ENCODE measurements at regions not wholly inside any gene's neighbourhood (a gene's known extent, or its start where the extent isn't known, plus 50 kb on each side); places are given as distances from the start of the nearest gene placed in this dataset.
A peak's percentile ranks its signal among the peaks of the same experiment; 100 is the strongest.

GRCh38 chr6:166691199-166691598 is 64.1 kb upstream of the RPS6KA2 start:
- Mint-ChIP-seq H3K27ac (peak overlapping the region in 2 of 6 donors; percentile 0 to 40), H3K4me1 (peaks cover 0 to 4% (median 0%) of the 10 kb centered on the region in 3 donors), H3K27me3 (peaks cover 20 to 53% (median 20%) of the 10 kb centered on the region in 3 donors), H3K36me3 (no peaks in the 10 kb centered on the region), H3K4me3 (no peak overlapping the region), H3K9me3 (no peaks in the 10 kb centered on the region)
- ATAC-seq (ENCODE audit: low read depth in 2 of 2) (no peak), DNase-seq (no peak)

- Mint-ChIP-seq H3K27ac (no peak overlapping the region), H3K4me3 (no peak overlapping the region), H3K36me3 (no peaks in the 10 kb centered on the region), H3K9me3 (no peaks in the 10 kb centered on the region), H3K27me3 (peaks cover 27 to 65% (median 31%) of the 10 kb centered on the region in 3 donors), H3K4me1 (peaks cover 0 to 4% (median 0%) of the 10 kb centered on the region in 3 donors)
- no peak for ATAC-seq (ENCODE audit: low read depth in 2 of 2)
- DNase-seq, result no peak
Observed at GRCh38 chr6:166689687-166690086, 62.6 kb upstream of the RPS6KA2 start.

GRCh38 chr6:166688901-166689300 is 61.9 kb upstream of the RPS6KA2 start:
- Mint-ChIP-seq H3K9me3 (no peaks in the 10 kb centered on the region), H3K27ac (peak overlapping the region in 2 of 6 donors; percentile 19 to 60), H3K4me3 (no peak overlapping the region), H3K4me1 (peaks cover 0 to 4% (median 0%) of the 10 kb centered on the region in 3 donors), H3K36me3 (no peaks in the 10 kb centered on the region), H3K27me3 (peaks cover 33 to 70% (median 35%) of the 10 kb centered on the region in 3 donors)
- ATAC-seq (ENCODE audit: low read depth in 2 of 2) (no peak), DNase-seq (no peak)

- DNase-seq (no peak), ATAC-seq (ENCODE audit: low read depth in 2 of 2) (no peak)
- Mint-ChIP-seq H3K27me3 (peaks cover 28 to 73% (median 41%) of the 10 kb centered on the region in 3 donors), H3K4me3 (no peak overlapping the region), H3K36me3 (no peaks in the 10 kb centered on the region), H3K4me1 (peaks cover 0 to 4% (median 0%) of the 10 kb centered on the region in 3 donors), H3K9me3 (no peaks in the 10 kb centered on the region), H3K27ac (peak overlapping the region in 1 of 6 donors; percentile 48)
Observed at GRCh38 chr6:166687879-166688205, 60.8 kb upstream of the RPS6KA2 start.

- ATAC-seq (ENCODE audit: low read depth in 2 of 2), result no peak
- Mint-ChIP-seq H3K9me3 (no peaks in the 10 kb centered on the region), H3K36me3 (no peaks in the 10 kb centered on the region)
Observed at GRCh38 chr6:166687070-166687878, 60.2 kb upstream of the RPS6KA2 start.

GRCh38 chr6:166686317-166686716 is 59.3 kb upstream of the RPS6KA2 start:
- no peaks in the 10 kb centered on the region for H3K36me3 Mint-ChIP-seq
- DNase-seq, result no peak
- H3K9me3 Mint-ChIP-seq, result no peaks in the 10 kb centered on the region
- H3K4me3 Mint-ChIP-seq, result no peak overlapping the region
- peaks cover 31 to 68% (median 45%) of the 10 kb centered on the region in 3 donors for H3K27me3 Mint-ChIP-seq
- peaks cover 0 to 2% (median 0%) of the 10 kb centered on the region in 3 donors for H3K4me1 Mint-ChIP-seq
- no peak for ATAC-seq (ENCODE audit: low read depth in 2 of 2)
- H3K27ac Mint-ChIP-seq, result peak overlapping the region in 2 of 6 donors; percentile 76 to 93

More at GRCh38 chr6:166687070-166687878, 60.2 kb upstream of the RPS6KA2 start:
- Mint-ChIP-seq H3K4me3 (peak overlapping the region in 1 of 8 donors; percentile 40), H3K27me3 (peaks cover 31 to 74% (median 42%) of the 10 kb centered on the region in 3 donors), H3K27ac (peak overlapping the region in 1 of 6 donors; percentile 48), H3K4me1 (peaks cover 0 to 4% (median 0%) of the 10 kb centered on the region in 3 donors)
- no peak for DNase-seq

- H3K9me3 Mint-ChIP-seq, result peaks cover 0 to 5% (median 2%) of the 10 kb centered on the region in 7 donors
- H3K36me3 Mint-ChIP-seq, result peaks cover 0 to 5% of the 10 kb centered on the region in 2 donors
- H3K27me3 Mint-ChIP-seq, result peaks cover 26 to 63% (median 45%) of the 10 kb centered on the region in 3 donors
- no peak for DNase-seq
- H3K4me1 Mint-ChIP-seq, result no peaks in the 10 kb centered on the region
- ATAC-seq (ENCODE audit: low read depth in 2 of 2), result no peak
- H3K4me3 Mint-ChIP-seq, result no peak overlapping the region
- H3K27ac Mint-ChIP-seq, result peak overlapping the region in 2 of 6 donors; percentile 30 to 44
Observed at GRCh38 chr6:166684866-166685265, 57.8 kb upstream of the RPS6KA2 start.

GRCh38 chr6:166684170-166684569 is 57.1 kb upstream of the RPS6KA2 start:
- ATAC-seq (ENCODE audit: low read depth in 2 of 2), result no peak
- no peak for DNase-seq
- no peaks in the 10 kb centered on the region for H3K4me1 Mint-ChIP-seq
- H3K36me3 Mint-ChIP-seq, result peaks cover 0 to 5% of the 10 kb centered on the region in 2 donors
- peak overlapping the region in 1 of 6 donors; percentile 22 for H3K27ac Mint-ChIP-seq
- peaks cover 0 to 5% (median 2%) of the 10 kb centered on the region in 7 donors for H3K9me3 Mint-ChIP-seq
- peaks cover 26 to 60% (median 43%) of the 10 kb centered on the region in 3 donors for H3K27me3 Mint-ChIP-seq
- H3K4me3 Mint-ChIP-seq, result no peak overlapping the region

- DNase-seq (no peak), ATAC-seq (ENCODE audit: low read depth in 2 of 2) (no peak)
- no peaks in the 10 kb centered on the region for H3K4me1 Mint-ChIP-seq
- H3K4me3 Mint-ChIP-seq, result no peak overlapping the region
- peaks cover 30 to 57% (median 40%) of the 10 kb centered on the region in 3 donors for H3K27me3 Mint-ChIP-seq
- H3K27ac Mint-ChIP-seq, result no peak overlapping the region
- peaks cover 0 to 5% of the 10 kb centered on the region in 2 donors for H3K36me3 Mint-ChIP-seq
- H3K9me3 Mint-ChIP-seq, result peaks cover 0 to 10% (median 2%) of the 10 kb centered on the region in 7 donors
Observed at GRCh38 chr6:166683477-166683876, 56.4 kb upstream of the RPS6KA2 start.

- H3K36me3 Mint-ChIP-seq, result peaks cover 0 to 11% of the 10 kb centered on the region in 2 donors
- ATAC-seq (ENCODE audit: low read depth in 2 of 2) (no peak), DNase-seq (no peak)
- no peak overlapping the region for H3K27ac Mint-ChIP-seq
- H3K9me3 Mint-ChIP-seq, result peaks cover 0 to 11% (median 2%) of the 10 kb centered on the region in 7 donors
- no peaks in the 10 kb centered on the region for H3K4me1 Mint-ChIP-seq
- H3K27me3 Mint-ChIP-seq, result peaks cover 29 to 57% (median 33%) of the 10 kb centered on the region in 3 donors
- H3K4me3 Mint-ChIP-seq, result no peak overlapping the region
Observed at GRCh38 chr6:166679566-166679965, 52.5 kb upstream of the RPS6KA2 start.

- Mint-ChIP-seq H3K4me3 (no peak overlapping the region), H3K4me1 (peaks cover 6 to 8% (median 7%) of the 10 kb centered on the region in 3 donors), H3K9me3 (peaks cover 0 to 11% (median 2%) of the 10 kb centered on the region in 7 donors), H3K36me3 (peaks cover 6 to 11% of the 10 kb centered on the region in 2 donors), H3K27ac (no peak overlapping the region), H3K27me3 (peaks cover 32 to 57% (median 35%) of the 10 kb centered on the region in 3 donors)
- ATAC-seq (ENCODE audit: low read depth in 2 of 2) (no peak), DNase-seq (no peak)
Observed at GRCh38 chr6:166678426-166678825, 51.4 kb upstream of the RPS6KA2 start.

GRCh38 chr6:166677941-166678340 is 50.9 kb upstream of the RPS6KA2 start:
- Mint-ChIP-seq H3K4me1 (peaks cover 6 to 8% (median 7%) of the 10 kb centered on the region in 3 donors), H3K9me3 (peaks cover 0 to 11% (median 2%) of the 10 kb centered on the region in 7 donors), H3K27me3 (peaks cover 35 to 56% (median 36%) of the 10 kb centered on the region in 3 donors), H3K27ac (no peak overlapping the region), H3K36me3 (peaks cover 6 to 11% of the 10 kb centered on the region in 2 donors), H3K4me3 (peak overlapping the region in 1 of 8 donors; percentile 31)
- ATAC-seq (ENCODE audit: low read depth in 2 of 2) (no peak), DNase-seq (no peak)
